Right renal cortex interstitium (tissue), 3 donors: ENCODE measurements at regions not wholly inside any gene's neighbourhood (a gene's known extent, or its start where the extent isn't known, plus 50 kb on each side); places are given as distances from the start of the nearest gene placed in this dataset.

ENCODE experiments used
- DNase-seq, 3 donors: peaks; one replicate each; pipeline ENCODE4 v3.0.0-alpha.2; 2013; ENCODE audit warnings: low read depth in 3 of 3, low spot score in 2 of 3

- DNase-seq = no peak
Observed at GRCh38 chr1:244255426-244255965, 196.2 kb downstream of the ADSS2 start.

GRCh38 chr1:244256086-244256676 lies 195.5 kb downstream of the ADSS2 start:
- no peak for DNase-seq

- DNase-seq = no peak
Observed at GRCh38 chr1:244264163-244264562, 187.5 kb downstream of the ADSS2 start.

- no peak for DNase-seq
Observed at GRCh38 chr1:244265507-244265906, 186.2 kb downstream of the ADSS2 start.

- DNase-seq = no peak
Observed at GRCh38 chr1:244269169-244269568, 182.5 kb downstream of the ADSS2 start.

- DNase-seq = no peak
Observed at GRCh38 chr1:244271004-244271403, 180.7 kb downstream of the ADSS2 start.

DNA sequence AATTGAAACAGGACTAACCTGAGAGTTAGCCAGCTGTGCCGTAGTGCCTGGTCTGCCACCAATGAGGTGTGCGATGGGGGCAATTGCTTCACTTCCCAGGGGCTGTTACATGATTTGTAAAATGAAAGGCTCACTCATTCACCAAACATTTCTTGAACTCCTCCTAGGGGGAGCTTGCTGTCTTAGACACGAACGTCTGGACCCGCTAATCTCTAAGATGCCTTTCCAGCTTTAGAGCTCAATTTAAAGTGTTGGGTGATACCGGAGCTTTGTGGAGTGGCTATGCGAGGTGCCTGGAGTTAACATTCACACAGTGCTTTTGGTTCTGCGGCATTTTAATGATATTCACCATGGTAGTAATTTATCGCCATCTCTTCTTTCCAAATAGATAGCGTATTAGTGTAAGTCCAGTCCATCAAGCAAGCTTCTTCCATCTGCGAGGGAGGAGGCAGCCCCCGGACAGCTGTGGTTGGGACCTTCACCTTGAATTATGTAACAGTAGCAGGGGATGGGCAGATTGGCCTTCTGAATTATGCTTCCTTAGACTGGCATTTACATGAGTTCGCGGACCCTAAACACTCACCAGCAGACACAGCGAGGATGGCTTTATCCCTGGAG lies 179.9 kb downstream of the ADSS2 start:
- DNase-seq = no peak

- DNase-seq = peak; percentile 69 to 80 (median 69)
Observed at GRCh38 chr1:244272471-244273261, 179.0 kb downstream of the ADSS2 start.

- DNase-seq = no peak
Observed at GRCh38 chr1:244273262-244273844, 178.4 kb downstream of the ADSS2 start.

DNA sequence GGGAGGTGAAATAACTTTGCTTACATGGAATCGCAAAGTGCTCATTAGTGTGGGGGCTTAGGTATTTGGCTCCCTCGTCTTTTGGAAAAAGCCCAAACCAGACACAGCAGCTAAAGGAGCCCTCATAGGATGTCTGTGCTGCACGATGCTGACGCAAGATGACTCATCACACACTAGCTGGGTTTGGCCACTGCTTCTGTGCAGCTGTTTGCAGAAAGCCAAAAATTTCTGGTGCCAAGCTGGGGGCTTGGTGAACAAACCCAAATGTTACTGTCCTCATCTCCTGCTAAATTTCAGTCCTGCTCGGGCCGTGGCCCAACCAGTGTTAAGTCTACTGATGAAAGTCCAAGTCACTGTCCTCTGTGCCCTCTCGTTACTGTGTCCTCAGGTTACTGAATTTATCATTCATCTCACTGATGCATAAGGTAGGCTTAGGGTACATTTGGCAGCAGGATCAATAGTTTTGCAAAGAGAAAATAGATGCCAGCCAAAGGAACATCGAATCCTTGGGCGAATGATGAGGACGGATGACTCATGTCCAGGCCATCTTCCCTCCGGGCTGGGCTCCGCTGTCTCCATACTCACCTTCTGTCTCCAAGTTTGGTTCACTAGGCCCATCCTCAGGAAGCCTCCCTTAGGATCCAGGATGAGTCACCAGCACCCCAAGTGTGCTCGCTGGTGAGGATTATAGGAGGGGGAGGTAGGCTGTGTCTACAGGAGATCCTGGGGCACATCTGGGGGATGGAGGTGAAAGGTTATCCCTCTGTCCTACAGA lies 177.7 kb downstream of the ADSS2 start:
- no peak for DNase-seq

DNA sequence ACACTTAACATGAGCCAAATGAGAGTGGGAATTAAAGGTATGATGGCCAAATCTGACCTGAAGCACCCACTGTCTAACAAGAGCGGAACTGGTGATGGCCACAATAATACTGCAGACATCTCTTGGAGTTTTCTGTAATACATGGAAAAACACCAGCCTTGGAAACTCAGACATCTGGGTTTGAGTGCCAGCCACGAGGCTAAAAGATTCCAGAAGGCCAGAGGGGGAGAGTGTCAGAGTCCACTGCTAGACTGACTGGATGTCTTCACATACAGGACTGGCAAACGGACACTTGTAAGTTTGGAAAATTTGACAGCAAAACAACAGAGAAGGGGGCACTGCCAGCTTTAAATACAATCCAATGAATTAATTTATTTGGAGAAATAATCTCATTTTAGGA lies 175.1 kb downstream of the ADSS2 start:
- DNase-seq = no peak

- DNase-seq = no peak
Observed at GRCh38 chr1:244280201-244280600, 171.5 kb downstream of the ADSS2 start.

DNA sequence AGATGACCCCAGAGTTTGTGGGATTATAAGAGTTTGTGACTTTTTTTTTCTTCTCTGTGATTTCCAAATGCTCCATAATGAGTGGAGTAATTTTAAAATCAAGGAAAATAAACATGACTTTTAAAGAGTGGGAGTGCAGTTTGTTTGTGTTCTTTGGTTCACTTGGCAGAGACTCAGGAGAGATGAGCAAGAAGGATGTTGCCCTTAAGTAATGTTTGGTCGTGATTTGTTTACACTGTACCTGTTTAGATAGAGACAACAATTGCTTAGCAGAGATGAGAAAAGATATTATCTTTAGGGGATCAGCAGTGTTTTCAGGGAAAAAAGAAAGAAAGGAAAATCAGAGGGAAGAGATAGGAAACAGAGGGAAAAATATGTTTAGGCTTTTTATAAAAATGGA lies 170.8 kb downstream of the ADSS2 start:
- DNase-seq = no peak

DNA sequence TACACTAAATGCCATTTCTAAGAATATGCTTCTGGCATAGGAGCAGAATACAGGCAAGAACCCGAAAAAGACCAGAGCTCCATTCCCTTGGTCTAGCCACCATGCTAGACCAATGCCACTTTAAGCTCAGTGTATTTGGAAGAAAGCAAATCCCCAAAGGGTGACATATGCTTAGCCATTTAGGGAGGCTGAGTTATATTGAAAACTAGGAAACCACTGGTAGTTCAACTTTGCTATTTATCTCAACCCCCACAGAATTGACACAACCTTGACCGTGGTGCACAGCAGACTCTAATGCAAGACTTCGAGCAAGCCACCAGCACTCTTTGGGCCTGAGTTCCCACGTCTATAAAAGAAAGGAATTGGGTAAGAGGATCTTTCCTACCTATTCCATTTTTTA lies 167.9 kb downstream of the ADSS2 start:
- DNase-seq = no peak

- DNase-seq = no peak
Observed at GRCh38 chr1:244284641-244285156, 167.0 kb downstream of the ADSS2 start.

GRCh38 chr1:244286341-244286740 lies 165.4 kb downstream of the ADSS2 start:
- no peak for DNase-seq

DNA sequence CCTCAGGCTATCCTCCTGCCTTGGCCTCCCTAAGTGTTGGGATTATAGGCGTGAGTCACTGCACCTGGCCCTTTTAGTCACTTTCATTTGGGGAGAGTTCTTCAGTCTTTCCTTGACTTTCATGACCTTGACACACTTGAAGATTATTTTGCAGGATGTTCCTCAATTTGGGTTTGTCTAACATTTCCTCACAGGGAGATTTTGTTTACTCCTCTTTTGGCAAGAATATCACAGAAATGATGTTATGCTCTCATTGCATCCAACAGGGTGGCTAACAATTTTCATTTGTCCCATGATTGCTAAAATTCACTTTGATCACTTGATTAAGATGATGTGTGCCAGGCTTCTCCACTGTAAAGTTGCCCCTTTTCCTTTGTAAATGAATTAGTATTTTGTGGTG lies 164.0 kb downstream of the ADSS2 start:
- DNase-seq = no peak

- DNase-seq = no peak
Observed at GRCh38 chr1:244288663-244289062, 163.0 kb downstream of the ADSS2 start.

GRCh38 chr1:244289991-244290785 lies 161.5 kb downstream of the ADSS2 start:
- no peak for DNase-seq
